CD1c-positive myeloid dendritic cell (primary cell): ENCODE measurements at regions not wholly inside any gene's neighbourhood (a gene's known extent, or its start where the extent isn't known, plus 50 kb on each side); places are given as distances from the start of the nearest gene placed in this dataset.

ENCODE experiments used
- DNase-seq: peaks from one replicate; pipeline ENCODE4 v3.0.0-alpha.2; 2016; ENCODE audit errors: extremely low spot score

DNA sequence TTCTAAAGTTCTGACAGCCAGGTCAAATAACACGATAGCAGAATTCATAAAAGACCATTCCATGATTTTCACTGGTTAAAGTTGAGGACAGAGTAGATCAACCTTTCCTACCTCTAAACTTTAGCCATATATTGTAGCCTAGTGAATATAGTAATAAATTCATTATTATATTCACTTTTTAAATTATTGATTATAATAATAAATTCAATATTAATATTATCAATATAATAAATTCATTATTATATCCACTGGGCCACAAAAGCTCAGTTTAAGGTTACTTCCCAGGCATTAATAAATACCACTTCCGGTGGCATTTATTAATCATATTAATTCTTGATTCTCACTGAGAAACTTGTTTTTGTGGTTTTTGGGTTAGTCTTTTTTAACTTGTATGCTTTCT is 85.7 kb upstream of the GPC6 start:
- no peak for DNase-seq

DNA sequence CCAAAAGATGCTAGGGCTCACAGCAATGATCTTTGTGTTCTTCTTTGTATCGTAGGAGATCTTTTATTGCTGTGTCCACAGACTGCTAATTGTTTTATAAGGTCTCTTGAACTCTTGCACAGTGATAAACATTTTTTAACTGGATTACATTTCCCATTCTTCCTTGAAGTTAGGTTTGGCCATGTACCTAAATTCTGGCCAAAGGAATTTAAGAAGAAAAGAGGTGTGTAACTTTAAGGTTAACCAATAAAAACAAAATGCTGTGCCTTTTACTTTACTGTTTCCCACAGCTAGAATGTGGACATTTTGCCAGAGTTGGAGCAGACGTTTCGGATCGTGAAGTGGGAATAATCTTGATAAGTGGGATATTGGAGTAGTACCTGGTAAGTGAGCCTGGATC is 82.6 kb upstream of the GPC6 start:
- DNase-seq, result no peak

DNA sequence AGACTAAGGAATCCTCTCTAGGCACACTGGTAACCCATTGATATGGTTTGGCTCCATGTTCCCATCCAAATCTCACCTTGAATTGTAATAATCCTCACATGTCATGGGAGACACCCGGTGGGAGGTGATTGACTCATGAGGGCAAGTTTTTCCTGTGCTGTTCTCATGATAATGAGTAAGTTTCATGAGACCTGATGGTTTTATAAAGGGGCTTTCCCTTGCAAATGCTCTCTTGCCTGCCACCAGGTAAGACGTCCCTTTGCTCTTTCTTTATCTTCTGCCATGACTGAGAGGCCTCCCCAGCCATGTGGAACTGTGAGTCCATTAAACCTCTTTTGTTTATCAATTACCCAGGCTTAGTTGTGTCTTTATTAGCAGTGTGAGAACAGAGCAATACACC is 81.4 kb upstream of the GPC6 start:
- DNase-seq, result no peak

DNA sequence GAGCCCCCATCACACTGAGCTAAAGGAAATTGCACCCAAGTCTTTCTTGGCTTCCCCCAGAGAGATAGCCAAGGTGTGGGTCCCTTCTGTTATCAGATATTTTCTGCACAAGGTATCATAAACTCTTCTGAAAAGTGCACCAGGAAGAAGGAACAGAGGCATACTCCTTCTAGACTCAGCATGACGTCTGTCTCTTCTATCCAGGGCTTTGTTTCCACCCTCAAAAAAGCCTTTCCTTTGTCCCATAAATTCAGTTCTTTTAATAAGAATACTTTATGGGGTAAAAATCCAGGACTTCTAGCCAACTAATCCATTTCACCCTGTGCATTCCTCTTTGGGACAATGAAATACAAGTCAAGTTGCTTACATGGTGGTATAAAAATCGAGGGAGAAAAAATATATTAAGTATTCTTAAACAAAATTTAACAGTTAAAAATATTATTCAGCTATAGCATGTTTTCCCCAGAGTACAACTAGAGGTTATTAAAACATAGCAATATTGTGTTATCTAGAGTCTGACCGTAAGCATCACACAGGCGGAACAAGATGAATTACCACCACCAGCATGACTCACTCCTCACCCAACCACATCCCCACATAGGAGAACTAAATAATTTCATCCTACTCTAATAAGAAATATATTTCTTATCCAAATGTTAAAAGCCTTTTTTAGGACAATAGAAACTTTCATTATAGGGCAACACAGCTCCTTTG is 79.9 kb upstream of the GPC6 start:
- DNase-seq, result no peak

DNA sequence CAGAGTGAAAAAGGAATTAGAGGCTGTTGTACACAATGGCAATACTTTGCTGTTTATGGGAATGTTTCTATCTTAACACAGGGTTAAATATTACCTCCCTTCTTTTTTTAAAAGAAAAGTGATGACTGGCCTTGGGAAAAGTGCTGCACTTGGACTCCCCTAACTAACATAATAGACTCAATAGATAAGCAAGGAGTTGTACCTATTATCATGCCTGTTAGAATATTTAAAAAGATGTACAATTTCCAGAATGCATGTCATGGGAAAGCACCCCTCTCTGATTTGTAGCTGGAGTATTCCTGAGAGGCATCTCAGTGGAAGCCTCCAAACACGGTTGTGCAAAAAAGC is 79.3 kb upstream of the GPC6 start:
- no peak for DNase-seq

DNA sequence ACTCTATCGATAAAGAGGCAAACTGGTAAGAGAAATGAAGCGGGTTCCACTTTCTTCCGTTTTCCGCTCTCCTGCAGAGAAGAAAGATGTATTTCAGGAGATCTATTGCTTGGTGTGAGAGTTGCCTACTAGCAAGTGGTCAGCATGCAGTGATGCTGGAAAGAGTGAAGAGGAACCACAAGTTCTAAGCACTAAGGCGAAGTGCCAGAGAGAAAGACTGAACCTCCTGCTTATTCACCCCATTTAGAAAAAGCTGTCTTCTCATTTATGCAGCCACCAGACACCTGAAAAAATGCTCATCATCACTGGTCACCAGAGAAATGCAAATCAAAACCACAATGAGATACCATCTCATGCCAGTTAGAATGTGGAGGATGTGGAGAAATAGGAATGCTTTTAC is 78.7 kb upstream of the GPC6 start:
- no peak for DNase-seq

DNA sequence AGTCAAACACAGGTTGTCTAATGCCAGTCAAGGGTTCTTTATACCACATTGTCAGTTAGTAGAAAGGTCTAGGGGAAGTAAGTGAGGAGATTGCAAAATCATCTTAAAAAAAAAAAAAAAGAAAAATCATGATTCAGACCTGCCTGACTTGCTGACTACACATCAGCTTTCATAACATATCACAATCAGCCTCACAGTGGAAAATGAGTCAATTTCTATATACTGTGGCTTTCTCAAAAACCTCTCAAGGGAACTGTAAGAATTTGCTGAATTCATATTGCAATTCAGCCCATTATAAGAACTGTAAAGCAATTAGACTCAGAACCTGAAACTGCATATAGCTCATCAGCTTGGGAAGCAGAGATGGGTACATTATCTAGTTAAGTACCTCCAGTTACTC is 75.3 kb upstream of the GPC6 start:
- DNase-seq, result peak; percentile 38

DNA sequence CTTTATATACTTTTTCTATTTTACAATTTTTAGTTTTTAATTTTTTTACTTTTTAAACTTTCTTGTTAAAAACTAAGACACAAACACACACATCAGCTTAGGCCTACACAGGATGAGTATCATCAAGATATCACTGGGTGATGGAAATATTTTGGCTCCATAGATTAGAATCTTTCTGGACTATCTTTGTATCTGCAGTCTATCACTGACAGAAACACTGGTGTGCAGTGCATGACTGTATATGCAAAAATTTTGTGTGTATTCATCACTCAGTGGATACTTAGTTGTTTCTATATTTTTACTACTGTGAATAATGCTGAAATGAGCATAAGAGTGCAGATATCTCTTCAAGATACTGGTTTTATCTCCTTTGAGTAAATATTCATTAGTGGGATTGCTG is 68.0 kb upstream of the GPC6 start:
- no peak for DNase-seq

DNA sequence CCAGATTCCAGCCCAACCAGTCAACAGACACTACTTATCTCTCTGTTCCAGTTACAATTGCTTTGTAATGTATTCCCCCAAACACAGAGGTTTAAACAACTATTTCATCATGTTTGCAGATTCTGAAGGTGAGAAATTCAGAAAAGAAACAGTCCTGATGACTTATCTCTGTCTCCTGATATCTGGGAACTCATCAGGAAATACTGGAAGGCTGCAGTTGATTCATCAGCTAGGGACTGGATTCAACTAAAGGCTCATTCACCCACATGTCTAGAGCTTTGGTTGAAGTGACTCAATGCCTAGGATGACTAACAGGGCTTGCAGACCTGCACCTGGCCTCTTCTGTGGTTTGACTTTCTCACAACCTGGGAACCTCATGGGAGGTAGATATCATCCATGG is 56.6 kb upstream of the GPC6 start:
- DNase-seq, result no peak

DNA sequence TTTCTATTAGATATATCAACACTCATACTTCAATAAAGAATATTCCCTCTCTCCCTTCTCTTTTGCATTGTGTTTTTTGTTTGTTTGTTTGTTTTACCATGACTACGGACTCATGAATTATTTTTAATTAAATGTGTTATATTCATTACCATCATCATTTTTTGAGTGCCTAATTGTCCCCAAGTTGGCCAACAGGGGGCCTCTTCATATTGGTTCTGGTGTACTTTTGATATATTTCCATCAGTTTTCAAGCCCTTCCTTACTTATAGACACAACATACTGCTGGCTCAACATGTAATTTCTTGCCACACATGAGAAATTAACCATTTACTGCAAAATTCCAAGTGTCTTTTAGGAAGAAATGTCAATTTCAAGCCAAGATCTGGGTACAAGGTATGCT is 54.5 kb upstream of the GPC6 start:
- no peak for DNase-seq

DNA sequence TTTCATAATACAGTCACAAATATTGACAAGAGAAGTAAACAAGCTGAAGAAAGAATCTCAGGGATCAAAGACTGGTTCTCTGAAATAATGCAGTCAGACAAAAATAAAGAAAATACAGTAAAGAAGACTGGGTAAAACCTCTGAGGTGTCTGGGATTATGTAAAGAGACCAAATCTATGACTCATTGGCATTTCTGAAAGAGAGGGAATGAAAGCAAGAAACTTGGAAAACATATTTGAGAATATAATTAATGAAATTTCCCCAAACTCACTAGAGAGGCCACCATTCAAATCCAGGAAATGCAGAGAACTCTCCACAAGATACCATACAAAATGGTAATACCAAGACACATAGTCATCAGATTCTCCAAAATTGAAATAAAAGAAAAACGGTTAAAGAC is 53.0 kb upstream of the GPC6 start:
- DNase-seq, result no peak

DNA sequence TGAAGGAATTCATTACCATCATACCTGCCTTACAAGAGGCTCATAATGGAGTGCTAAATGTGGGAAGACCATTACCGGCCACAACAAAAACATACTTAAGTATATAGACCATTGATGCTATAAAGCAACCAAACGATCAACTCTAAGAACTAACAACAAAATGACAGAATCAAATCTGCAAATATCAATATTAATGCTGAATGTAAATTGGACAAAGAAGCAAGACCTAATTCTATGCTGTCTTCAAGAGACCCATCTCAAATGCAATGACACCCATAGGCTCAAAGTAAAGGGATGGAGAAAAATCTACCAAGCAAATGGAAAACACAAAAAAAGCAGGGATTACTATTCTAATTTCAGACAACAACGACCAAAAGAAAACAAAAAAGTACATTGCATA is 52.3 kb upstream of the GPC6 start:
- no peak for DNase-seq
